K562 (cell line): ENCODE measurements at regions not wholly inside any gene's neighbourhood (a gene's known extent, or its start where the extent isn't known, plus 50 kb on each side); places are given as distances from the start of the nearest gene placed in this dataset.

Experiments
- ATAC-seq: fragments of 200-7000 bp; cut with Tn5 transposase; 3 replicates; pipeline ENCODE4 v1.9.1; 2020; ENCODE audit warnings: moderate library complexity
- BruUV-seq: library from RNA; stranded (reverse); fragments of 400-500 nt; replicated peaks from 2 replicates; lab custom pipeline; 2021; lab: Mats Ljungman, UMichigan
- CTCF ChIA-PET: fragments of 300-600 bp; formaldehyde crosslinking; extraction: SDS; loops from one replicate; lab custom pipeline; 2021; ENCODE audit warnings: low intra/inter-chr PET ratio; lab: Yijun Ruan, JAX
- POLR2A ChIA-PET: fragments of 300-600, 350-650 bp; sonication (Branson Sonifier 250); formaldehyde crosslinking; extraction: SDS; loops from one replicate; lab custom pipeline; 2021; ENCODE audit warnings: antibody characterized with exemption, inconsistent platforms; lab: Yijun Ruan, JAX
- DNase-seq, 4 experiments: peaks; one replicate each; pipeline versions ENCODE4 v3.0.0 to v3.0.0-alpha.2; 2011 to 2018; ENCODE audit warnings: low spot score in 3 of 4, mixed read lengths in 3 of 4; ENCODE audit errors: extremely low read depth in 1 of 4
- FAIRE-seq: peaks from 2 replicates; lab custom pipeline; 2011; peaks lifted over from hg19 to GRCh38; lab: Jason Lieb, UNC
- H2AFZ ChIP-seq: 2 replicates; pipeline ENCODE4 v1.6.0; 2011; ENCODE audit warnings: low read depth, low read length, control low read depth, inconsistent platforms
- H3K27ac ChIP-seq: fragments of 200-600 bp; 3 replicates; pipeline ENCODE4 v1.8.0; 2011; ENCODE audit warnings: low read depth, mild to moderate bottlenecking, control low read depth, inconsistent platforms, low read length, moderate library complexity, mixed read lengths; ENCODE audit errors: extremely low read depth
- H3K27me3 ChIP-seq, 2 experiments: fragments of 300-600 bp in 1 of 2; 2 replicates in 1 of 2; 3 replicates in 1 of 2; pipeline versions ENCODE4 v1.6.0 to v1.8.0; 2011; ENCODE audit warnings: inconsistent platforms in 2 of 2, low read length in 2 of 2, mild to moderate bottlenecking in 1 of 2, mixed read lengths in 1 of 2, moderate library complexity in 1 of 2; ENCODE audit not compliant: control insufficient read depth in 2 of 2, insufficient read depth in 2 of 2
- H3K36me3 ChIP-seq: fragments of 300-600 bp; 3 replicates; pipeline ENCODE4 v1.8.0; 2011; ENCODE audit warnings: mild to moderate bottlenecking, low read length, inconsistent platforms; ENCODE audit not compliant: control insufficient read depth, insufficient read depth
- H3K4me1 ChIP-seq, 2 experiments: fragments of 200-600 bp in 1 of 2; replicated peaks in 1 of 2; 2 replicates in 1 of 2; 3 replicates in 1 of 2; pipeline versions ENCODE4 v1.5.1 to v1.8.0; 2011; ENCODE audit warnings: inconsistent platforms in 2 of 2, low read length in 2 of 2, mild to moderate bottlenecking in 1 of 2, mixed read lengths in 1 of 2, moderate library complexity in 1 of 2; ENCODE audit not compliant: control insufficient read depth in 2 of 2, insufficient read depth in 2 of 2
- H3K4me2 ChIP-seq: 2 replicates; pipeline ENCODE4 v1.6.1; 2011; ENCODE audit warnings: low read length, control low read depth, inconsistent platforms, mixed read lengths; ENCODE audit not compliant: insufficient read depth
- H3K4me3 ChIP-seq: fragments of 200-600 bp; sonication (generic), shearing (Covaris generic); 2 replicates; pipeline ENCODE4 v1.5.1; 2016; ENCODE audit warnings: control low read depth, inconsistent platforms
- H3K79me2 ChIP-seq: fragments of 200-600 bp; 3 replicates; pipeline ENCODE4 v1.8.0; 2011; ENCODE audit warnings: low read length, inconsistent platforms; ENCODE audit not compliant: control insufficient read depth, insufficient read depth
- H3K9ac ChIP-seq, 2 experiments: 2 replicates each; pipeline versions ENCODE4 v1.6.0 to v1.6.1; 2011; ENCODE audit warnings: low read depth in 2 of 2, low read length in 2 of 2, control low read depth in 1 of 2, inconsistent platforms in 1 of 2, mild to moderate bottlenecking in 1 of 2, mixed read lengths in 1 of 2; ENCODE audit not compliant: insufficient read depth in 1 of 2
- H3K9me1 ChIP-seq: one replicate; pipeline ENCODE4 v1.6.0; 2011; ENCODE audit warnings: inconsistent platforms, mild to moderate bottlenecking, low read length, moderate library complexity; ENCODE audit not compliant: control insufficient read depth, insufficient read depth
- H3K9me3 ChIP-seq: replicated peaks from 2 replicates; pipeline ENCODE4 v1.5.1; 2011; ENCODE audit warnings: low read depth, low read length, inconsistent platforms; ENCODE audit not compliant: control insufficient read depth, insufficient read depth
- H4K20me1 ChIP-seq: replicated peaks from 2 replicates; pipeline ENCODE4 v1.6.1; 2011; ENCODE audit warnings: low read length, inconsistent platforms, mixed read lengths; ENCODE audit not compliant: control insufficient read depth, insufficient read depth
- CHD1 ChIP-seq: fragments of 200-600 bp; sonication (generic); IDR thresholded peaks from one replicate; pipeline ENCODE4 v1.6.1; 2012; ENCODE audit warnings: mild to moderate bottlenecking, moderate library complexity, low read length, inconsistent platforms
- CREM ChIP-seq: IDR thresholded peaks from 2 replicates; pipeline ENCODE4 v1.6.1; 2014; ENCODE audit warnings: antibody characterized with exemption, low read depth
- GATAD2B ChIP-seq: fragments of 450-650 bp; IDR thresholded peaks from 2 replicates; pipeline ENCODE4 v1.6.1; 2017; ENCODE audit warnings: mild to moderate bottlenecking, borderline replicate concordance
- HNRNPL ChIP-seq: fragments of 200-400 bp; formaldehyde crosslinking; IDR thresholded peaks from 2 replicates; pipeline ENCODE4 v1.6.1; 2017; ENCODE audit warnings: low read depth, mild to moderate bottlenecking, low read length
- HNRNPUL1 ChIP-seq: fragments of 200-400 bp; formaldehyde crosslinking; IDR thresholded peaks from 2 replicates; pipeline ENCODE4 v1.6.1; 2017; ENCODE audit warnings: low read length
- NR2C1 ChIP-seq, 2 experiments: fragments of 450-650 bp; IDR thresholded peaks; 2 replicates each; pipeline ENCODE4 v1.6.1; 2017; ENCODE audit warnings: mild to moderate bottlenecking in 2 of 2, antibody characterized with exemption in 1 of 2, inconsistent platforms in 1 of 2, missing compliant biosample characterization in 1 of 2, missing genetic modification characterization in 1 of 2
- SIN3A ChIP-seq, 2 experiments: fragments of 150-350 bp in 1 of 2; IDR thresholded peaks; 2 replicates each; pipeline ENCODE4 v1.6.1; 2011 to 2016; ENCODE audit warnings: borderline replicate concordance in 2 of 2, low read depth in 2 of 2, low read length in 2 of 2, mild to moderate bottlenecking in 2 of 2, moderate library complexity in 2 of 2; ENCODE audit not compliant: control insufficient read depth in 1 of 2
- SRSF9 ChIP-seq: fragments of 200-400 bp; formaldehyde crosslinking; IDR thresholded peaks from 2 replicates; pipeline ENCODE4 v1.6.1; 2017; ENCODE audit warnings: low read depth, low read length, borderline replicate concordance
- U2AF1 ChIP-seq: fragments of 200-400 bp; formaldehyde crosslinking; optimal IDR thresholded peaks from 2 replicates; pipeline ENCODE3; 2017; ENCODE audit warnings: mild to moderate bottlenecking, low read depth, low read length, moderate library complexity
- UBTF ChIP-seq, 2 experiments: IDR thresholded peaks; 2 replicates each; pipeline ENCODE4 v1.6.1; 2012; ENCODE audit warnings: improper control_type of control experiment in 2 of 2, low read depth in 2 of 2, low read length in 2 of 2, borderline replicate concordance in 1 of 2
- VEZF1 ChIP-seq: fragments of 200-800 bp; sonication (Bioruptor generic); IDR thresholded peaks from 2 replicates; pipeline ENCODE4 v1.6.1; 2017; ENCODE audit warnings: missing genetic modification characterization, missing compliant biosample characterization
- ZKSCAN3 ChIP-seq: fragments of 250-450 bp; sonication (Bioruptor Pico); IDR thresholded peaks from 2 replicates; pipeline ENCODE4 v1.4.0; 2020
- ZNF23 ChIP-seq: fragments of 250-450 bp; sonication (Bioruptor Pico); IDR thresholded peaks from 2 replicates; pipeline ENCODE4 v1.4.0; 2020; ENCODE audit warnings: mild to moderate bottlenecking
- WGBS: fragments of 100-300 bp; shearing (Covaris generic); methylation state at CpG from one replicate; pipeline ENCODE4 v1.1.6; 2016; ENCODE audit warnings: low coverage, mixed read lengths; ENCODE audit not compliant: insufficient coverage; ENCODE audit errors: missing lambda C conversion rate; 5-methylcytosine and 5-hydroxymethylcytosine counted together
- in situ Hi-C: fragments of 300-500 bp; cut with MboI; formaldehyde crosslinking; loops from 4 replicates; pipeline ENCODE4 v1.15.0; 2018; ENCODE audit warnings: inconsistent platforms, mixed read lengths
- intact Hi-C: fragments of 100-400 bp; cut with micrococcal nuclease; formaldehyde crosslinking; loops from 2 replicates; pipeline ENCODE4 v1.14.2; 2022
- TF ChIP-seq, protein P1 (sequence below): sonication (generic); formaldehyde crosslinking; IDR thresholded peaks from 2 replicates; pipeline ENCODE4 v1.8.1; 2023; ENCODE audit warnings: mild to moderate bottlenecking, missing genetic modification reagents
- TF ChIP-seq, protein P2 (sequence below): sonication (generic); formaldehyde crosslinking; IDR thresholded peaks from 2 replicates; pipeline ENCODE4 v1.5.0; 2020; ENCODE audit warnings: missing genetic modification reagents

GRCh38 chr4:14323191-14323590, 679.1 kb upstream of the CPEB2 start:
- no TSS peak for BruUV-seq
- no peak for ATAC-seq
- no peak for TF ChIP-seq SIN3A (IDR thresholded peaks at IDR 0.05; ENCODE audit: borderline replicate concordance in 2 of 2, control insufficient read depth in 1 of 2, low read depth in 2 of 2, low read length in 2 of 2)
- no peak for TF ChIP-seq U2AF1
- TF ChIP-seq UBTF (IDR thresholded peaks at IDR 0.05; ENCODE audit: borderline replicate concordance in 1 of 2, low read depth in 2 of 2, low read length in 2 of 2) = no peak
- TF ChIP-seq ZKSCAN3 (CRISPR knock-in tag) = no peak
- TF ChIP-seq HNRNPL = no peak
- TF ChIP-seq SRSF9 = no peak
- TF ChIP-seq ZNF23 (CRISPR knock-in tag) = no peak
- TF ChIP-seq, protein P1, sequence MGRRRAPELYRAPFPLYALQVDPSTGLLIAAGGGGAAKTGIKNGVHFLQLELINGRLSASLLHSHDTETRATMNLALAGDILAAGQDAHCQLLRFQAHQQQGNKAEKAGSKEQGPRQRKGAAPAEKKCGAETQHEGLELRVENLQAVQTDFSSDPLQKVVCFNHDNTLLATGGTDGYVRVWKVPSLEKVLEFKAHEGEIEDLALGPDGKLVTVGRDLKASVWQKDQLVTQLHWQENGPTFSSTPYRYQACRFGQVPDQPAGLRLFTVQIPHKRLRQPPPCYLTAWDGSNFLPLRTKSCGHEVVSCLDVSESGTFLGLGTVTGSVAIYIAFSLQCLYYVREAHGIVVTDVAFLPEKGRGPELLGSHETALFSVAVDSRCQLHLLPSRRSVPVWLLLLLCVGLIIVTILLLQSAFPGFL (CRISPR knock-in tag) = no peak
- no peak for TF ChIP-seq GATAD2B
- no peak for TF ChIP-seq CREM
- TF ChIP-seq, protein P2, sequence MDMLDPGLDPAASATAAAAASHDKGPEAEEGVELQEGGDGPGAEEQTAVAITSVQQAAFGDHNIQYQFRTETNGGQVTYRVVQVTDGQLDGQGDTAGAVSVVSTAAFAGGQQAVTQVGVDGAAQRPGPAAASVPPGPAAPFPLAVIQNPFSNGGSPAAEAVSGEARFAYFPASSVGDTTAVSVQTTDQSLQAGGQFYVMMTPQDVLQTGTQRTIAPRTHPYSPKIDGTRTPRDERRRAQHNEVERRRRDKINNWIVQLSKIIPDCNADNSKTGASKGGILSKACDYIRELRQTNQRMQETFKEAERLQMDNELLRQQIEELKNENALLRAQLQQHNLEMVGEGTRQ = no peak
- TF ChIP-seq NR2C1 (IDR thresholded peaks at IDR 0.05) = no peak
- no peak for TF ChIP-seq NR2C1 (tag; IDR thresholded peaks at IDR 0.05)
- no peak for TF ChIP-seq CHD1
- TF ChIP-seq HNRNPUL1 = no peak
- no peak for TF ChIP-seq VEZF1 (CRISPR knock-in tag)
- CTCF ChIA-PET = no interaction called here
- in situ Hi-C loops (no loop called here), intact Hi-C loops (no loop called here)
- Histone ChIP-seq H3K79me2 (no peaks in the 10 kb centered on the region), H3K4me3 (no peak overlapping the region), H3K4me2 (no peak overlapping the region), H3K9ac (no peak overlapping the region), H3K27me3 (no peaks in the 10 kb centered on the region), H2AFZ (no peak overlapping the region), H4K20me1 (no peaks in the 10 kb centered on the region), H3K36me3 (no peaks in the 10 kb centered on the region), H3K27ac (no peak overlapping the region), H3K9me3 (no peaks in the 10 kb centered on the region; the same call in 1 of the 2 replicates), H3K4me1 (no peaks in the 10 kb centered on the region), H3K9me1 (no peaks in the 10 kb centered on the region)
- POLR2A ChIA-PET = no interaction called here
- no peak for FAIRE-seq
- 0% methylated on average over 2 of the region's 2 CpGs for WGBS
- no peak for DNase-seq
